Omental fat pad (tissue), 3 donors: ENCODE measurements at regions not wholly inside any gene's neighbourhood (a gene's known extent, or its start where the extent isn't known, plus 50 kb on each side); places are given as distances from the start of the nearest gene placed in this dataset.

Source experiments
- ATAC-seq: fragments of 150-250 bp; one replicate; pipeline ENCODE4 v1.9.1; 2016; ENCODE audit warnings: mild to moderate bottlenecking, moderate library complexity; ENCODE audit not compliant: low FRiP score
- DNase-seq: peaks from one replicate; pipeline ENCODE4 v3.0.0-alpha.2; 2019; ENCODE audit warnings: low spot score
- CTCF ChIP-seq, 3 donors: fragments of 450-650 bp; IDR thresholded peaks; one replicate each; pipeline ENCODE4 v1.5.1; 2016 to 2017; ENCODE audit warnings: antibody characterized with exemption in 3 of 3, mild to moderate bottlenecking in 3 of 3, moderate library complexity in 2 of 3

- DNase-seq (no peak), ATAC-seq (no peak)
- TF ChIP-seq CTCF (IDR thresholded peaks at IDR 0.05) = no peak
Measured at GRCh38 chr18:76205906-76206305, 289.1 kb downstream of the ZNF516 start.

- DNase-seq (no peak), ATAC-seq (no peak)
- TF ChIP-seq CTCF (IDR thresholded peaks at IDR 0.05) = no peak
Measured at GRCh38 chr18:76203552-76203951, 291.5 kb downstream of the ZNF516 start.

GRCh38 chr18:76202322-76202721, 292.7 kb downstream of the ZNF516 start:
- TF ChIP-seq CTCF (IDR thresholded peaks at IDR 0.05) = no peak
- ATAC-seq (no peak), DNase-seq (no peak)

GRCh38 chr18:76195601-76196000, 299.4 kb downstream of the ZNF516 start:
- DNase-seq (no peak), ATAC-seq (no peak)
- TF ChIP-seq CTCF (IDR thresholded peaks at IDR 0.05) = no peak

GRCh38 chr18:76188097-76188496, 306.9 kb downstream of the ZNF516 start:
- DNase-seq (no peak), ATAC-seq (no peak)
- TF ChIP-seq CTCF (IDR thresholded peaks at IDR 0.05) = no peak

GRCh38 chr18:76179257-76179656, 315.8 kb downstream of the ZNF516 start:
- DNase-seq (no peak), ATAC-seq (no peak)
- no peak for TF ChIP-seq CTCF (IDR thresholded peaks at IDR 0.05)

- TF ChIP-seq CTCF (IDR thresholded peaks at IDR 0.05) = no peak
- ATAC-seq (no peak), DNase-seq (no peak)
Measured at GRCh38 chr18:76177160-76177559, 317.9 kb downstream of the ZNF516 start.
